K562 (cell line): ENCODE measurements at regions not wholly inside any gene's neighbourhood (a gene's known extent, or its start where the extent isn't known, plus 50 kb on each side); places are given as distances from the start of the nearest gene placed in this dataset.

Experiments used
- ATAC-seq: fragments of 200-7000 bp; cut with Tn5 transposase; 3 replicates; pipeline ENCODE4 v1.9.1; 2020; ENCODE audit warnings: moderate library complexity
- BruUV-seq: library from RNA; stranded (reverse); fragments of 400-500 nt; replicated peaks from 2 replicates; lab custom pipeline; 2021; lab: Mats Ljungman, UMichigan
- CTCF ChIA-PET: fragments of 300-600 bp; formaldehyde crosslinking; extraction: SDS; loops from one replicate; lab custom pipeline; 2021; ENCODE audit warnings: low intra/inter-chr PET ratio; lab: Yijun Ruan, JAX
- POLR2A ChIA-PET: fragments of 300-600, 350-650 bp; sonication (Branson Sonifier 250); formaldehyde crosslinking; extraction: SDS; loops from one replicate; lab custom pipeline; 2021; ENCODE audit warnings: antibody characterized with exemption, inconsistent platforms; lab: Yijun Ruan, JAX
- DNase-seq, 4 experiments: peaks; one replicate each; pipeline versions ENCODE4 v3.0.0 to v3.0.0-alpha.2; 2011 to 2018; ENCODE audit warnings: low spot score in 3 of 4, mixed read lengths in 3 of 4; ENCODE audit errors: extremely low read depth in 1 of 4
- FAIRE-seq: peaks from 2 replicates; lab custom pipeline; 2011; peaks lifted over from hg19 to GRCh38; lab: Jason Lieb, UNC
- H2AFZ ChIP-seq: 2 replicates; pipeline ENCODE4 v1.6.0; 2011; ENCODE audit warnings: low read depth, low read length, control low read depth, inconsistent platforms
- H3K27ac ChIP-seq: fragments of 200-600 bp; 3 replicates; pipeline ENCODE4 v1.8.0; 2011; ENCODE audit warnings: low read depth, mild to moderate bottlenecking, control low read depth, inconsistent platforms, low read length, moderate library complexity, mixed read lengths; ENCODE audit errors: extremely low read depth
- H3K27me3 ChIP-seq, 2 experiments: fragments of 300-600 bp in 1 of 2; 2 replicates in 1 of 2; 3 replicates in 1 of 2; pipeline versions ENCODE4 v1.6.0 to v1.8.0; 2011; ENCODE audit warnings: inconsistent platforms in 2 of 2, low read length in 2 of 2, mild to moderate bottlenecking in 1 of 2, mixed read lengths in 1 of 2, moderate library complexity in 1 of 2; ENCODE audit not compliant: control insufficient read depth in 2 of 2, insufficient read depth in 2 of 2
- H3K36me3 ChIP-seq: fragments of 300-600 bp; 3 replicates; pipeline ENCODE4 v1.8.0; 2011; ENCODE audit warnings: mild to moderate bottlenecking, low read length, inconsistent platforms; ENCODE audit not compliant: control insufficient read depth, insufficient read depth
- H3K4me1 ChIP-seq, 2 experiments: fragments of 200-600 bp in 1 of 2; replicated peaks in 1 of 2; 2 replicates in 1 of 2; 3 replicates in 1 of 2; pipeline versions ENCODE4 v1.5.1 to v1.8.0; 2011; ENCODE audit warnings: inconsistent platforms in 2 of 2, low read length in 2 of 2, mild to moderate bottlenecking in 1 of 2, mixed read lengths in 1 of 2, moderate library complexity in 1 of 2; ENCODE audit not compliant: control insufficient read depth in 2 of 2, insufficient read depth in 2 of 2
- H3K4me2 ChIP-seq: 2 replicates; pipeline ENCODE4 v1.6.1; 2011; ENCODE audit warnings: low read length, control low read depth, inconsistent platforms, mixed read lengths; ENCODE audit not compliant: insufficient read depth
- H3K4me3 ChIP-seq: fragments of 200-600 bp; sonication (generic), shearing (Covaris generic); 2 replicates; pipeline ENCODE4 v1.5.1; 2016; ENCODE audit warnings: control low read depth, inconsistent platforms
- H3K79me2 ChIP-seq: fragments of 200-600 bp; 3 replicates; pipeline ENCODE4 v1.8.0; 2011; ENCODE audit warnings: low read length, inconsistent platforms; ENCODE audit not compliant: control insufficient read depth, insufficient read depth
- H3K9ac ChIP-seq, 2 experiments: 2 replicates each; pipeline versions ENCODE4 v1.6.0 to v1.6.1; 2011; ENCODE audit warnings: low read depth in 2 of 2, low read length in 2 of 2, control low read depth in 1 of 2, inconsistent platforms in 1 of 2, mild to moderate bottlenecking in 1 of 2, mixed read lengths in 1 of 2; ENCODE audit not compliant: insufficient read depth in 1 of 2
- H3K9me1 ChIP-seq: one replicate; pipeline ENCODE4 v1.6.0; 2011; ENCODE audit warnings: inconsistent platforms, mild to moderate bottlenecking, low read length, moderate library complexity; ENCODE audit not compliant: control insufficient read depth, insufficient read depth
- H3K9me3 ChIP-seq: replicated peaks from 2 replicates; pipeline ENCODE4 v1.5.1; 2011; ENCODE audit warnings: low read depth, low read length, inconsistent platforms; ENCODE audit not compliant: control insufficient read depth, insufficient read depth
- H4K20me1 ChIP-seq: replicated peaks from 2 replicates; pipeline ENCODE4 v1.6.1; 2011; ENCODE audit warnings: low read length, inconsistent platforms, mixed read lengths; ENCODE audit not compliant: control insufficient read depth, insufficient read depth
- CHD4 ChIP-seq: fragments of 200-600 bp; sonication (generic); IDR thresholded peaks from 3 replicates; pipeline ENCODE4 v1.6.1; 2012; ENCODE audit warnings: low read depth, mild to moderate bottlenecking, mixed read lengths, low read length, inconsistent platforms; ENCODE audit not compliant: insufficient read depth, insufficient replicate concordance, poor library complexity, severe bottlenecking
- COPS2 ChIP-seq: fragments of 450-650 bp; conservative IDR thresholded peaks from 2 replicates; pipeline ENCODE4 v1.6.1; 2016; ENCODE audit warnings: mild to moderate bottlenecking, moderate library complexity
- EHMT2 ChIP-seq: fragments of 450-650 bp; IDR thresholded peaks from 2 replicates; pipeline ENCODE4 v1.6.1; 2018; ENCODE audit warnings: antibody characterized with exemption
- ETS2 ChIP-seq: IDR thresholded peaks from 2 replicates; pipeline ENCODE4 v1.6.1; 2016; ENCODE audit warnings: borderline replicate concordance, missing genetic modification characterization, mild to moderate bottlenecking, moderate library complexity, missing compliant biosample characterization; ENCODE audit not compliant: poor library complexity, severe bottlenecking
- ETV5 ChIP-seq: sonication (generic); formaldehyde crosslinking; IDR thresholded peaks from 2 replicates; pipeline ENCODE4 v1.4.0; 2020; ENCODE audit warnings: low read depth, mild to moderate bottlenecking, missing genetic modification reagents
- FOXJ3 ChIP-seq: sonication (generic); formaldehyde crosslinking; IDR thresholded peaks from 2 replicates; pipeline ENCODE4 v1.4.0; 2020; ENCODE audit warnings: mild to moderate bottlenecking, missing genetic modification reagents
- LARP7 ChIP-seq: fragments of 450-650 bp; IDR thresholded peaks from 2 replicates; pipeline ENCODE4 v1.6.1; 2016
- NUFIP1 ChIP-seq: fragments of 450-650 bp; IDR thresholded peaks from 2 replicates; pipeline ENCODE4 v1.6.1; 2018; ENCODE audit not compliant: partially characterized antibody
- SNRNP70 ChIP-seq: fragments of 200-400 bp; formaldehyde crosslinking; optimal IDR thresholded peaks from 2 replicates; pipeline ENCODE3; 2017; ENCODE audit warnings: low read depth, low read length
- UBTF ChIP-seq, 2 experiments: IDR thresholded peaks; 2 replicates each; pipeline ENCODE4 v1.6.1; 2012; ENCODE audit warnings: improper control_type of control experiment in 2 of 2, low read depth in 2 of 2, low read length in 2 of 2, borderline replicate concordance in 1 of 2
- USF2 ChIP-seq: sonication (generic); formaldehyde crosslinking; IDR thresholded peaks from 2 replicates; pipeline ENCODE4 v1.5.0; 2020; ENCODE audit warnings: missing genetic modification reagents
- ZFP1 ChIP-seq: fragments of 450-650 bp; formaldehyde crosslinking; IDR thresholded peaks from 2 replicates; pipeline ENCODE4 v1.4.0; 2020; ENCODE audit warnings: mild to moderate bottlenecking, mixed read lengths
- ZFP30 ChIP-seq: fragments of 250-450 bp; sonication (Bioruptor Pico); IDR thresholded peaks from 2 replicates; pipeline ENCODE4 v1.8.0; 2022; ENCODE audit warnings: moderate library complexity, mild to moderate bottlenecking, inconsistent platforms, borderline replicate concordance
- ZFX ChIP-seq: sonication (generic); formaldehyde crosslinking; IDR thresholded peaks from 2 replicates; pipeline ENCODE4 v1.8.0; 2022; ENCODE audit warnings: mild to moderate bottlenecking, missing genetic modification reagents, moderate library complexity
- ZNF184 ChIP-seq: sonication (generic); formaldehyde crosslinking; IDR thresholded peaks from 2 replicates; pipeline ENCODE4 v1.5.0; 2020; ENCODE audit warnings: missing genetic modification reagents
- ZNF280A ChIP-seq: fragments of 450-650 bp; IDR thresholded peaks from 2 replicates; pipeline ENCODE4 v1.6.1; 2018; ENCODE audit warnings: mild to moderate bottlenecking, low read depth; ENCODE audit not compliant: partially characterized antibody
- ZNF445 ChIP-seq: fragments of 250-450 bp; sonication (Bioruptor Pico); IDR thresholded peaks from 2 replicates; pipeline ENCODE4 v1.4.0; 2020; ENCODE audit warnings: low read depth, mild to moderate bottlenecking, moderate library complexity
- ZNF707 ChIP-seq: fragments of 250-450 bp; sonication (Bioruptor Pico); conservative IDR thresholded peaks from 2 replicates; pipeline ENCODE4 v1.8.0; 2022; ENCODE audit warnings: inconsistent platforms, mild to moderate bottlenecking, moderate library complexity
- ZSCAN32 ChIP-seq: fragments of 450-650 bp; formaldehyde crosslinking; IDR thresholded peaks from 2 replicates; pipeline ENCODE4 v1.4.0; 2020; ENCODE audit warnings: mild to moderate bottlenecking, moderate library complexity
- WGBS: fragments of 100-300 bp; shearing (Covaris generic); methylation state at CpG from one replicate; pipeline ENCODE4 v1.1.6; 2016; ENCODE audit warnings: low coverage, mixed read lengths; ENCODE audit not compliant: insufficient coverage; ENCODE audit errors: missing lambda C conversion rate; 5-methylcytosine and 5-hydroxymethylcytosine counted together
- in situ Hi-C: fragments of 300-500 bp; cut with MboI; formaldehyde crosslinking; loops from 4 replicates; pipeline ENCODE4 v1.15.0; 2018; ENCODE audit warnings: inconsistent platforms, mixed read lengths
- intact Hi-C: fragments of 100-400 bp; cut with micrococcal nuclease; formaldehyde crosslinking; loops from 2 replicates; pipeline ENCODE4 v1.14.2; 2022

- no peak overlapping the region for H3K4me2 ChIP-seq
- no peaks in the 10 kb centered on the region for H3K9me1 ChIP-seq
- ChIA-PET POLR2A (no interaction called here), CTCF (no interaction called here)
- intact Hi-C loops = no loop called here
- no peak overlapping the region for H3K27ac ChIP-seq
- no peak for FAIRE-seq
- ATAC-seq = no peak
- no peak overlapping the region for H3K9ac ChIP-seq
- H3K36me3 ChIP-seq = no peaks in the 10 kb centered on the region
- no peaks in the 10 kb centered on the region for H3K4me1 ChIP-seq
- H2AFZ ChIP-seq = no peak overlapping the region
- 20% methylated on average over 5 of the region's 5 CpGs for WGBS
- no peak for DNase-seq
- H3K79me2 ChIP-seq = no peaks in the 10 kb centered on the region
- no peaks in the 10 kb centered on the region for H4K20me1 ChIP-seq
- H3K9me3 ChIP-seq = no peaks in the 10 kb centered on the region
- no peaks in the 10 kb centered on the region for H3K27me3 ChIP-seq
- in situ Hi-C loops = no loop called here
- no peak overlapping the region for H3K4me3 ChIP-seq
- no TSS peak for BruUV-seq
- TF ChIP-seq UBTF (IDR thresholded peaks at IDR 0.05; ENCODE audit: borderline replicate concordance in 1 of 2, low read depth in 2 of 2, low read length in 2 of 2) = no peak
- no peak for TF ChIP-seq NUFIP1
- no peak for TF ChIP-seq ZNF707
- no peak for TF ChIP-seq EHMT2
- no peak for TF ChIP-seq ZFP30 (CRISPR knock-in tag)
- TF ChIP-seq ETV5 (CRISPR knock-in tag) = no peak
- no peak for TF ChIP-seq LARP7
- no peak for TF ChIP-seq USF2
- TF ChIP-seq ZNF184 (CRISPR knock-in tag) = no peak
- TF ChIP-seq COPS2 = no peak
- TF ChIP-seq CHD4 = no peak
- no peak for TF ChIP-seq ZFP1 (CRISPR knock-in tag)
- no peak for TF ChIP-seq ETS2 (tag)
- TF ChIP-seq FOXJ3 (CRISPR knock-in tag) = no peak
- TF ChIP-seq ZNF280A = no peak
- no peak for TF ChIP-seq ZFX (CRISPR knock-in tag)
- TF ChIP-seq ZNF445 = no peak
- TF ChIP-seq SNRNP70 = no peak
- TF ChIP-seq ZSCAN32 = no peak
Measured at GRCh38 chr5:57394421-57395210, 88.0 kb downstream of the ACTBL2 start.
